GM19328 (cell line): ENCODE measurements at regions not wholly inside any gene's neighbourhood (a gene's known extent, or its start where the extent isn't known, plus 50 kb on each side); places are given as distances from the start of the nearest gene placed in this dataset.
"Not testable (repeated sequence)": the region's sequence is repeated elsewhere in the genome, so short reads cannot be mapped to it uniquely, and the experiment has no call there.

Source experiments
- ATAC-seq: cut with Tn5 transposase; IDR thresholded peaks from one replicate; pipeline ENCODE4 v1.9.1; 2021; ENCODE audit warnings: mild to moderate bottlenecking, moderate library complexity; ENCODE audit not compliant: unreplicated experiment

GRCh38 chr12:131529196-131530040 lies 181.5 kb upstream of the SFSWAP start:
- ATAC-seq = no peak

GRCh38 chr12:131530041-131530332 lies 180.9 kb upstream of the SFSWAP start:
- no peak for ATAC-seq

GRCh38 chr12:131530422-131530821 lies 180.5 kb upstream of the SFSWAP start:
- no peak for ATAC-seq

- no peak for ATAC-seq
Measured at GRCh38 chr12:131533139-131533538, 177.8 kb upstream of the SFSWAP start.

- ATAC-seq = no peak
Measured at GRCh38 chr12:131535779-131536178, 175.1 kb upstream of the SFSWAP start.

- no peak for ATAC-seq
Measured at GRCh38 chr12:131536337-131536736, 174.6 kb upstream of the SFSWAP start.

- no peak for ATAC-seq
Measured at GRCh38 chr12:131536766-131537165, 174.1 kb upstream of the SFSWAP start.

GRCh38 chr12:131537267-131537958 lies 173.5 kb upstream of the SFSWAP start:
- no peak for ATAC-seq

- ATAC-seq = no peak
Measured at GRCh38 chr12:131539381-131539780, 171.5 kb upstream of the SFSWAP start.

- no peak for ATAC-seq
Measured at GRCh38 chr12:131540138-131540623, 170.7 kb upstream of the SFSWAP start.

GRCh38 chr12:131541512-131541911 lies 169.4 kb upstream of the SFSWAP start:
- ATAC-seq = not testable (repeated sequence)

GRCh38 chr12:131542351-131542750 lies 168.5 kb upstream of the SFSWAP start:
- no peak for ATAC-seq

GRCh38 chr12:131543040-131543439 lies 167.8 kb upstream of the SFSWAP start:
- no peak for ATAC-seq

- ATAC-seq = no peak
Measured at GRCh38 chr12:131547555-131547954, 163.3 kb upstream of the SFSWAP start.

GRCh38 chr12:131550121-131550520 lies 160.8 kb upstream of the SFSWAP start:
- no peak for ATAC-seq

GRCh38 chr12:131551675-131552491 lies 159.0 kb upstream of the SFSWAP start:
- no peak for ATAC-seq

GRCh38 chr12:131552492-131552863 lies 158.4 kb upstream of the SFSWAP start:
- no peak for ATAC-seq

GRCh38 chr12:131553096-131553777 lies 157.7 kb upstream of the SFSWAP start:
- no peak for ATAC-seq

- ATAC-seq = no peak
Measured at GRCh38 chr12:131555197-131555846, 155.6 kb upstream of the SFSWAP start.

- no peak for ATAC-seq
Measured at GRCh38 chr12:131555866-131556265, 155.0 kb upstream of the SFSWAP start.
